Smooth muscle cell (in vitro differentiated cells): ENCODE measurements at regions not wholly inside any gene's neighbourhood (a gene's known extent, or its start where the extent isn't known, plus 50 kb on each side); places are given as distances from the start of the nearest gene placed in this dataset.

Experiments used
- DNase-seq: peaks from one replicate; lab custom pipeline; 2025; ENCODE audit not compliant: unreplicated experiment; lab: John Stamatoyannopoulos, UW
- H2AFZ ChIP-seq: fragments of 200-600 bp; sonication (generic); 2 replicates; pipeline ENCODE4 v1.6.0; 2016; ENCODE audit warnings: antibody characterized with exemption, low read depth, mild to moderate bottlenecking
- H3F3A ChIP-seq: fragments of 200-600 bp; sonication (generic); 2 replicates; pipeline ENCODE4 v1.6.0; 2017; ENCODE audit warnings: antibody characterized with exemption, low read depth
- H3K27ac ChIP-seq: fragments of 200-600 bp; sonication (generic); 2 replicates; pipeline ENCODE4 v1.5.1; 2016; ENCODE audit warnings: low read depth, mild to moderate bottlenecking
- H3K27me3 ChIP-seq: fragments of 200-600 bp; sonication (generic); 2 replicates; pipeline ENCODE4 v1.6.1; 2016; ENCODE audit warnings: low read depth, mild to moderate bottlenecking
- H3K36me3 ChIP-seq: fragments of 200-600 bp; sonication (generic); 2 replicates; pipeline ENCODE4 v1.5.1; 2016; ENCODE audit warnings: low read depth
- H3K4me1 ChIP-seq: fragments of 200-600 bp; sonication (generic); 2 replicates; pipeline ENCODE4 v1.5.1; 2016; ENCODE audit warnings: low read depth
- H3K4me2 ChIP-seq: fragments of 200-600 bp; sonication (generic); 2 replicates; pipeline ENCODE4 v1.6.0; 2016; ENCODE audit warnings: mild to moderate bottlenecking
- H3K4me3 ChIP-seq: fragments of 200-600 bp; sonication (generic); 2 replicates; pipeline ENCODE4 v1.5.1; 2016; ENCODE audit warnings: mild to moderate bottlenecking
- H3K79me2 ChIP-seq: fragments of 200-600 bp; sonication (generic); 2 replicates; pipeline ENCODE4 v1.6.0; 2016; ENCODE audit warnings: low read depth, mild to moderate bottlenecking
- H3K9ac ChIP-seq: fragments of 200-600 bp; sonication (generic); 2 replicates; pipeline ENCODE4 v1.6.0; 2016; ENCODE audit warnings: low read depth
- H3K9me3 ChIP-seq: fragments of 200-600 bp; sonication (generic); replicated peaks from 2 replicates; pipeline ENCODE4 v1.5.1; 2016; ENCODE audit warnings: low read depth
- H4K20me1 ChIP-seq: fragments of 200-600 bp; sonication (generic); 2 replicates; pipeline ENCODE4 v1.6.0; 2016; ENCODE audit warnings: low read depth
- CTCF ChIP-seq: fragments of 200-600 bp; sonication (generic); IDR thresholded peaks from 2 replicates; pipeline ENCODE4 v1.5.1; 2017; ENCODE audit warnings: borderline replicate concordance, mild to moderate bottlenecking, antibody characterized with exemption; ENCODE audit not compliant: insufficient read depth, poor library complexity, severe bottlenecking
- WGBS: methylation state at CpG from one replicate; pipeline ENCODE4 v1.1.7; 2016; ENCODE audit warnings: low lambda C conversion rate; 5-methylcytosine and 5-hydroxymethylcytosine counted together

- no peak for DNase-seq
- Histone ChIP-seq H3K4me2 (no peak overlapping the region), H2AFZ (no peak overlapping the region), H3K36me3 (no peaks in the 10 kb centered on the region), H4K20me1 (no peaks in the 10 kb centered on the region), H3K4me3 (no peak overlapping the region), H3K27ac (no peak overlapping the region), H3K4me1 (peaks cover 42% of the 10 kb centered on the region), H3F3A (no peaks in the 10 kb centered on the region), H3K9me3 (no peaks in the 10 kb centered on the region), H3K27me3 (no peaks in the 10 kb centered on the region), H3K9ac (no peak overlapping the region), H3K79me2 (no peaks in the 10 kb centered on the region)
- TF ChIP-seq CTCF = no peak
- WGBS = 75% methylated on average over 10 of the region's 10 CpGs
Measured at GRCh38 chr4:187179086-187180058, 455.7 kb upstream of the FAT1 start.

GRCh38 chr4:187181054-187181453 is 457.4 kb upstream of the FAT1 start:
- H2AFZ ChIP-seq = no peak overlapping the region
- H3K4me3 ChIP-seq = no peak overlapping the region
- no peaks in the 10 kb centered on the region for H3K36me3 ChIP-seq
- no peaks in the 10 kb centered on the region for H3K79me2 ChIP-seq
- H3K9ac ChIP-seq = no peak overlapping the region
- no peak for TF ChIP-seq CTCF
- H3K4me1 ChIP-seq = peaks cover 43% of the 10 kb centered on the region
- H4K20me1 ChIP-seq = no peaks in the 10 kb centered on the region
- no peak overlapping the region for H3K4me2 ChIP-seq
- H3F3A ChIP-seq = no peaks in the 10 kb centered on the region
- 89% methylated on average over 6 of the region's 6 CpGs for WGBS
- H3K27me3 ChIP-seq = no peaks in the 10 kb centered on the region
- no peak overlapping the region for H3K27ac ChIP-seq
- H3K9me3 ChIP-seq = no peaks in the 10 kb centered on the region
- DNase-seq = no peak

- H3K9ac ChIP-seq = no peak overlapping the region
- no peaks in the 10 kb centered on the region for H3K9me3 ChIP-seq
- 58% methylated on average over 9 of the region's 9 CpGs for WGBS
- H3K79me2 ChIP-seq = no peaks in the 10 kb centered on the region
- peaks cover 4% of the 10 kb centered on the region for H3K27me3 ChIP-seq
- no peak for TF ChIP-seq CTCF
- no peak overlapping the region for H3K4me3 ChIP-seq
- no peaks in the 10 kb centered on the region for H3K36me3 ChIP-seq
- H4K20me1 ChIP-seq = no peaks in the 10 kb centered on the region
- H3K4me1 ChIP-seq = peaks cover 43% of the 10 kb centered on the region
- peak overlapping the region; percentile 40 for H3K4me2 ChIP-seq
- H2AFZ ChIP-seq = no peak overlapping the region
- H3F3A ChIP-seq = no peaks in the 10 kb centered on the region
- H3K27ac ChIP-seq = peak overlapping the region; percentile 66
- DNase-seq = no peak
Measured at GRCh38 chr4:187183346-187183745, 459.7 kb upstream of the FAT1 start.
